Activated CD4-positive, alpha-beta T cell treated with anti-CD3 and anti-CD28 coated beads, Interleukin-2, amount 50 U/mL, for 48 hours (primary cell): ENCODE measurements at regions not wholly inside any gene's neighbourhood (a gene's known extent, or its start where the extent isn't known, plus 50 kb on each side); places are given as distances from the start of the nearest gene placed in this dataset.

ENCODE experiments used
- DNase-seq, 2 experiments: peaks; one replicate each; pipeline ENCODE4 v3.0.0-alpha.2; 2020

GRCh38 chr13:21822029-21822428 lies 151.2 kb downstream of the FGF9 start:
- no peak for DNase-seq

DNA sequence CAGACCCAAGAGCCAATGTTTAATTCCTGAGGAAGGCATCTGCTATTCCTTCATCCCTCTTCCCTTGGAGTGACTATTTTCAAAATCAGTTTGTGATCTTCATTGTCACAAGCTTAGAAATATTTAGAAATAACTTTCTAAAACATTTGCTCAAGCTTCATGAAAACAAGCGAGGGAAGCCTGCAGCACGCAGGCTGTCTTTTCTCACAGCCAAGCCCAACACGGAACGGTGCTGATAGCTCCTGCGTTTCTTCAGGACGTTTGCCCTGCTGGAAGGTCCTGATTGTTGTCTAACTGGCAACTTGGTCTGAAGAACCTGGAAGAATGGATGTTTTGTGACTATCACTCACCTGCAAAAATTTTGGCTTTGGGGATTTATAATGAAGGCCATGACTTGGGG lies 152.5 kb downstream of the FGF9 start:
- DNase-seq = no peak

DNA sequence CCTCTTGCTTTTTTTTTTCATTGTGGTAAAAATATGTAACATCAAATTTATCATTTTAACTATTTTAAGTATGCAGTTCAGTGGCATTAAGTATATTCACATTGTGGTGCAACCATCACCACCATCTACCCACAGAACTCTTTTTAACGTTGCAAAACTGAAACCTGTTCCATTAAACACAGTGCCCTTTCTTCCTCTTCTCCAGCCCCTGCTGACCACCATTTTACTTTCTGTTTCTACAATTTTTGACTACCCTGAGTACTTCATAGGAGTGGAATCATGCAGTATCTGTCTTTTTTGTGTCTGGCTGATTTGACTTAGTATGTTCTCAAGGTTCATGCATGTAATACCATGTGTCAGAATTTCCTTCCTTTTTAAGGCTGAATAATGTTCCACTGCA lies 153.1 kb downstream of the FGF9 start:
- no peak for DNase-seq

- no peak for DNase-seq
Measured at GRCh38 chr13:21825186-21825585, 154.3 kb downstream of the FGF9 start.

- no peak for DNase-seq
Measured at GRCh38 chr13:21825801-21826200, 154.9 kb downstream of the FGF9 start.

DNA sequence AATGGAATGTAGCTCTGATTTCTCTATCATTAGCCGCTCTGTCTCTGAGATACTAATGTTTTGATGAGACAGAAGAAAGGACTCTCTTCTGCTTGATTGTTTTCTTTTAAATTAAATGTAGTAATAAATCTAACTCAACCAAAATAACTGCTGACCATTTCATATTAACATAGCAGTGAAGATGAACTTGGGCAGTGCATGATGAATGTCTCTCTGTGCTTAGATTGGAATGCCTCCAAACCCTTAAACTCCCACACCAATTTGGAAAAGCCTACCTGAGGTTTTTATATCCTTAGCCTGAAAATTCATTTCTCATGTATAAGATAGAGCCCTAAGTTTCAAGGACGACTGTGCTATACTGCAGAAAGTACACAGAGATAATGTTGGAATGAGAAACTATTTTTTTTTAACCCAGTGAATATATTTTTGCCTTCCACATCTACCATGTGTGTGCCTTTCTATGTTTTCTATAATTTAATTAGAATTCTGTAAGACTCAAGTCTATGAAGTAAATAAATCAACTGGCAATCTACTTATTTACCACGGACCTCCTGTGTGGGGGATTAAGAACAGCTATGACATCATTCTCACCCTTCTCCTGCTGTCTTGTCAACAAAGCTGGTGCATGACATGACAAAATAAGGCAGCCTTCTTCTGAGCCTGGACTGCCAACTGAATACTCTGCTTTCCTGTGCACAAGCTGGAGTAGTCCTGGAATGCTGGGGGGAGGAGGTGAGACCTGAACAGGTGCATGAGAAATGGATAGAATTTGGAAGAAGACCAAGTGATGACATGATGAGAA lies 155.5 kb downstream of the FGF9 start:
- DNase-seq = no peak

DNA sequence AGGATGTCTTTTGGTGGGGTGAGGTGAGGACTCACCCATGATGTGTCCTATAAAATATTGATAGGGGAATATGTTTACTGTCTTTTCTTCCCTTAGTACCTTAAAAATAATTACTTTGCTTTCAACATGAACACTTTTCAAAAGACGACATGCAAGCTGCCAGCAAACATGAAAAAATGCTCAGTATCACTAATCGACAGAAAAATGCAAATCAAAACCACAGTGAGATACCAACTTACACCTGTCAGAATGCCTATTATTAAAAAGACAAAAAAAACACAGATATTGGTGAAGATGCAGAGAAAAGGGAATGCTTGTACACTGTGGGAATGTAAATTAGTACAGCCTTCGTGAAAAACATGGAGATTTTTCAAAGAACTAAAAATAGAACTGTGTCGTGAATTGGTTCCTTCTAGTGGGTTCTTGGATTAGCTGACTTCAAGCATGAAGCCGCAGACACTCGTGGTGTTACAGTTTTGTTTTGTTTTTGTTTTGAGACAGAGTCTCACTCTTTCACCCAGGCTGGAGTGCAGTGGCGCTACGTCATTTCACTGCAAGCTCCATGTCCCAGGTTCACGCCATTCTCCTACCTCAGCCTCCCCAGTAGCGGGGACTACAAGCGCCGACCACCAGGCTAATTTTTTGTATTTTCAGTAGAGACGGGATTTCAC lies 160.9 kb downstream of the FGF9 start:
- no peak for DNase-seq

DNA sequence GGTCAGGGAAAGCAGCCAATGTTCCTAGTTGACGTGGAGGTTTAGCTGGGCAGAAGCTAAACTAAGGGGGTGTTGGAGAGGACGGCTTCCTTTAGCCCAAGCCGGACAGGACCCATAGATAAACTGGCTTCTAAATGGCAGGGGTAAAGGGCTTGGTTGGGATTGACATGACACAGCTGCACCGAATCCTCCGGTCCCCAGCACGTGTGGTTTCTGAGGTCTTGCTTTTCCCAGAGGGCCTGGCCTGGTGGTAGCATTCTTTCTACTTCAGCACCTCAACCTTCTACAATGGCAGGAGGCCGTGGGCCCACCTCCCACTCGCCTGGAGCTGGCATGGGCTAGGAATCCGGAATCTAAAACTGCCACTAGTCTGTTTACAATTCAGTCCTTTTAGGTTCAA lies 163.0 kb downstream of the FGF9 start:
- DNase-seq = no peak

GRCh38 chr13:21834521-21834920 lies 163.6 kb downstream of the FGF9 start:
- DNase-seq = no peak

DNA sequence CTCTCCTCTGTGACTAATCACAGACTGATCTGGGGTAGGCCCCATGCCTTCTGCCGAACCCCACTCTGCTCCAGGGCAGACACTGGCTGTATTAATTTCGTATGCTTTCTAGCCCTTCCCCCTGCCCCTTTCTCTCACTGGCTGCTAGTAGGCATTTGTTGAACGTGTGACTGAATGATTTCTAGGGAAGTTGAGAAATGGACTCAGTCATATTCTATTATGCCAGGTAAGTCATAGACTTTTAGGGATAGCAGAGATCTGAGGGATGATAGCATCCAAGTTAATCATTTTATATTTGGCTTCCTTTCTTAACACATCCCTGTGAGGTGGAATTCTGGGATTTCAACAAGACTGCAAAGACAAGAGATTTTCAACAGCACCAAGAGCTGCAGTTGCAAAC lies 166.4 kb downstream of the FGF9 start:
- no peak for DNase-seq

DNA sequence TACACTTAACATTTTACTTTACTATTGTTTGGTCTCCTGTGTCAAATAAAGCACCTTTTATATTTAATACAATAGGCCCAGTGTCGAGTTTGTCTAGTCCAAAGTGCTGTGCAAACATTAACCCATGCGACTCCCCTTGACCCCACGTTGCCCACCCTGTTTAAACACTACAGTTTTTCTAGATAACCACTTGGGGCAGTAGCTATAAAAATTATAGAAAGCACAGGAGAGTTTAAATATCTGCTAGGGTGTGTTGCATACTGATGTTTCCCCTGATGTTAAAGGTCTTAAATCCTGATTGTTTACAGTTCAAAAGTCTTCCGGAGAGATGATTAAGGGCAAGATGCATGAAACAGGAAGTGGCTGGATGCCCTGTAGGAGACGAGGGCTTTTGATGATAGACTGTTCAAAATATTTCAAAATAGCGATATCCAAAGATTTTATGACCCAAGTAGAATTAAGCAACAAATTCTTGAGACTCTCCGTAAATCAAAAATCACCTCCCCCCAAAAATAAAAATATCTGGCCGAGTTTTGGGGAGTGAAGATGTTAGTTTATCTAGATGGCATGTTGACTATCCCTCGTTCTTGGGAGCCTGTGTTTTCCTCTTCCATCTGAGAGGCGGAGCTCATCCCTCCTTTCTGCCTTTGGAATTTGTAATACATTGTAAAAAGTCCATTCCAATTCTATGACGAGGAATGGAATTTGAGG lies 167.1 kb downstream of the FGF9 start:
- DNase-seq = no peak

DNA sequence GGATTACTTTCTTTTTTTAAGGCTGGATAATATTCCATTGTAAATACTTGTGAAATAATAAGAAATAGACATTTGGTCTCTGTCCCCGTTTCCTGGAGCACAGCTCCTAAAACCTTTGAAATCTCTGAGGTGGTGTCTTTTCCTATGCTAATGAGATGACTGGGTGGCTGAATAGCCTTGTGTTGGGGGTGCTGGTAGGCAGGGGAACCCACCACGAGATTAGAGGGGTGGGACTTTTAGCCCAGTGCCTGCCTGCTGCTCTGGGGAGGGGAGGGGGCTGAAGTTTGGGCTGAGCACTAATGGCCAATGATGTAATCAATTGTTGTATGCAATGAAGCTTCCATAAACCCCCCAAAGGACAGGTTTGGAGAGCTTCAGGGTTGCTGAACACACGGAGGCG lies 175.7 kb downstream of the FGF9 start:
- DNase-seq = no peak

- DNase-seq = peak; percentile 5 to 13
Measured at GRCh38 chr13:21849323-21849722, 178.4 kb downstream of the FGF9 start.

GRCh38 chr13:21850013-21851006 lies 179.4 kb downstream of the FGF9 start:
- DNase-seq = no peak

DNA sequence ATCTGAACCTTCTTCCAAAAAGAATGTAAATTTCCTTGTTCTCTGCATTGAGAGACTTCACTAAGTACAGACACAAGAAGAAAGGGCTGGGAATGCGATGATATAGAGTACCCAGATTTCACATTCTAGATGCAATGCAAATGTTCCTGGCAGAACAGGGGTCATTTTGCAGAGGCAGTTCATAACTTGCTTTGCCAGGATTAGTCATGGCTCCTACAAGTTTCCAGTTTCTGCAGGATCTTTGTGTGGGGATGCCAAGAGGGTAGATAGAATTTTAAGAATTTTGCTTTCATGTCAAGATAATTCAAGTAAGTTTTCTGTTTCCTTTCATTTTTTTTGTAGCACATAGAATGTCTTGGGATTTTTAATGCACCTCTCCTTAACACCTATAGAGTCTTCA lies 181.2 kb downstream of the FGF9 start:
- DNase-seq = no peak

DNA sequence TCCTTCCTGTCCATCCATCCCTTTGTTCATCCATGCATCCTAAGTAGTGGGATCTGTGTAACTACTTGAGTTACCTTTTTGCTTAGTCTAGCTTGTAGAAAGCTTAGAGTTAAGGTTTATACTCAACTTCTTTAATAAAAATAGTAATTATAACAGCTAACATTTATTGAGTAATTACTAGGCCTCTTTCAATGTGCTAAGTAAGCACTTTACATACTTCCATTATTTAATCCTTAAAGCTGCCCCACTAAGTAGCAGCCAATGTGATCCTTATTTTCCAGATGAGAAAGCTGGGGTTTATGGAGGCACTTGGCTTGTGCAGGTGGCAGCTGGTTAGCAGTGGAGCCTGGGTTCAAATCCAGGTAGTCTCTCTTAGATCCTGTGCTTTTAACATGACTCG lies 182.9 kb downstream of the FGF9 start:
- DNase-seq = no peak

- DNase-seq = no peak
Measured at GRCh38 chr13:21868823-21869222, 197.9 kb downstream of the FGF9 start.

DNA sequence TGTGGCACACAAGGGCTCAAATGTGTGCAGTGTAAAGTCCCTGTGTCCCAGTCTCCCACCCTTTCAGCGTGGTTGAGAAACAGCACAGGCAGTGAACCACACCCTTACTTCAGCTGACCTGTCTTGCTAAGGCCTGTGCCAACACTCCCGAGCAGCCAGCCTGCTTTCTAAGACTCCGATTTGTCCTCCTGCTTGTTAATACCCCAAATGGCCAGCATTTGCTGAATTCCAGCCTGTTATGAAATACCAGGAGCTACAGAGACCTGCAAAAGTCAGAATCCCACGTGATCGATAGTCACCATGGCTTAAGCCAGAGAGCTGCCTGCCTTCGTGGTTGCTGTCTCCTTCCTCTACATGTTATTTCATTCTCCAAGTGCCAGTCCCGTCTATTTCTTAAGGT lies 200.5 kb downstream of the FGF9 start:
- DNase-seq = no peak

- DNase-seq = no peak
Measured at GRCh38 chr13:21871919-21872318, 201.0 kb downstream of the FGF9 start.

- no peak for DNase-seq
Measured at GRCh38 chr13:21872795-21873194, 201.9 kb downstream of the FGF9 start.

GRCh38 chr13:21875116-21875515 lies 204.2 kb downstream of the FGF9 start:
- no peak for DNase-seq

GRCh38 chr13:21879263-21879914 lies 208.5 kb downstream of the FGF9 start:
- DNase-seq = no peak
